HepG2 (cell line): ENCODE measurements at regions not wholly inside any gene's neighbourhood (a gene's known extent, or its start where the extent isn't known, plus 50 kb on each side); places are given as distances from the start of the nearest gene placed in this dataset.

Source experiments
- ATAC-seq: fragments of 200-7000 bp; cut with Tn5 transposase; 3 replicates; pipeline ENCODE4 v1.9.1; 2020; ENCODE audit warnings: mild to moderate bottlenecking, moderate library complexity
- BruUV-seq: library from RNA; stranded (reverse); fragments of 400-500 nt; replicated peaks from 2 replicates; lab custom pipeline; 2021; lab: Mats Ljungman, UMichigan
- CTCF ChIA-PET: fragments of 300-600 bp; formaldehyde crosslinking; extraction: SDS; loops from one replicate; lab custom pipeline; 2021; ENCODE audit warnings: low total read pairs, inconsistent platforms, low intra/inter-chr PET ratio; lab: Yijun Ruan, JAX
- POLR2A ChIA-PET: fragments of 350-600 bp; sonication (Branson Sonifier 250); formaldehyde crosslinking; loops from one replicate; lab custom pipeline; 2020; ENCODE audit warnings: antibody characterized with exemption, inconsistent platforms; lab: Yijun Ruan, JAX
- DNase-seq: peaks from one replicate; pipeline ENCODE4 v3.0.0-alpha.2; 2015; ENCODE audit warnings: low spot score
- FAIRE-seq: peaks from 3 replicates; lab custom pipeline; 2011; peaks lifted over from hg19 to GRCh38; lab: Jason Lieb, UNC
- H2AFZ ChIP-seq: one replicate; pipeline ENCODE4 v1.6.1; 2011; ENCODE audit warnings: low read length, inconsistent platforms
- H3K27ac ChIP-seq: fragments of 300-600 bp; 3 replicates; pipeline ENCODE4 v1.8.0; 2011; ENCODE audit warnings: mixed run types, mild to moderate bottlenecking, mixed read lengths, low read length, inconsistent platforms; ENCODE audit not compliant: insufficient read depth; ENCODE audit errors: extremely low read length
- H3K27me3 ChIP-seq, 2 experiments: fragments of 200-600 bp in 1 of 2; 2 replicates in 1 of 2; 3 replicates in 1 of 2; pipeline versions ENCODE4 v1.6.0 to v1.8.0; 2011; ENCODE audit warnings: low read length in 2 of 2, mild to moderate bottlenecking in 2 of 2, moderate library complexity in 2 of 2, inconsistent platforms in 1 of 2; ENCODE audit not compliant: insufficient read depth in 2 of 2, control insufficient read depth in 1 of 2
- H3K36me3 ChIP-seq, 2 experiments: fragments of 200-600 bp in 1 of 2; replicated peaks in 1 of 2; 2 replicates in 1 of 2; 3 replicates in 1 of 2; pipeline versions ENCODE4 v1.5.1 to v1.8.0; 2011; ENCODE audit warnings: low read length in 2 of 2, inconsistent platforms in 1 of 2; ENCODE audit not compliant: insufficient read depth in 2 of 2, control insufficient read depth in 1 of 2
- H3K4me1 ChIP-seq: 2 replicates; pipeline ENCODE4 v1.5.1; 2012; ENCODE audit warnings: low read length, inconsistent platforms; ENCODE audit not compliant: insufficient read depth
- H3K4me2 ChIP-seq: 2 replicates; pipeline ENCODE4 v1.6.0; 2011; ENCODE audit warnings: low read depth, low read length, inconsistent platforms
- H3K4me3 ChIP-seq, 3 experiments: fragments of 200-600 bp in 1 of 3; sonication (generic), shearing (Covaris generic) in 1 of 3; replicated peaks in 1 of 3; 2 replicates each; pipeline ENCODE4 v1.5.1; 2011 to 2016; ENCODE audit warnings: low read length in 3 of 3, inconsistent platforms in 2 of 3, low read depth in 2 of 3, mild to moderate bottlenecking in 2 of 3, control low read depth in 1 of 3, mixed read lengths in 1 of 3; ENCODE audit not compliant: insufficient read depth in 1 of 3
- H3K79me2 ChIP-seq: one replicate; pipeline ENCODE4 v1.6.1; 2011; ENCODE audit warnings: low read length, inconsistent platforms; ENCODE audit not compliant: insufficient read depth
- H3K9ac ChIP-seq: 2 replicates; pipeline ENCODE4 v1.6.0; 2011; ENCODE audit warnings: mild to moderate bottlenecking, low read depth, low read length, inconsistent platforms; ENCODE audit not compliant: insufficient read depth
- H3K9me3 ChIP-seq: 2 replicates; pipeline ENCODE4 v1.5.1; 2012; ENCODE audit warnings: mild to moderate bottlenecking, low read length
- H4K20me1 ChIP-seq: 2 replicates; pipeline ENCODE4 v1.6.0; 2011; ENCODE audit warnings: inconsistent platforms, mild to moderate bottlenecking, low read length, moderate library complexity; ENCODE audit not compliant: insufficient read depth
- ASH2L ChIP-seq: fragments of 300-600, 200-600 bp; sonication (generic); IDR thresholded peaks from 2 replicates; pipeline ENCODE4 v1.7.0; 2017; ENCODE audit warnings: low read depth, mild to moderate bottlenecking, moderate library complexity, mixed read lengths, low read length; ENCODE audit not compliant: insufficient read length
- HNRNPH1 ChIP-seq: fragments of 200-400 bp; formaldehyde crosslinking; optimal IDR thresholded peaks from 2 replicates; pipeline ENCODE3; 2017; ENCODE audit warnings: mild to moderate bottlenecking, low read depth, low read length
- KDM5A ChIP-seq: fragments of 200-600 bp; sonication (generic); IDR thresholded peaks from 2 replicates; pipeline ENCODE4 v1.7.0; 2018; ENCODE audit warnings: antibody characterized with exemption, mild to moderate bottlenecking, low read length, borderline replicate concordance
- LCORL ChIP-seq, 2 experiments: fragments of 450-650 bp in 1 of 2; sonication (generic) in 1 of 2; formaldehyde crosslinking in 1 of 2; IDR thresholded peaks; 2 replicates each; pipeline versions ENCODE4 v1.5.0 to v1.6.1; 2017 to 2020; ENCODE audit warnings: antibody characterized with exemption in 1 of 2, missing genetic modification reagents in 1 of 2
- PBX3 ChIP-seq: sonication (generic); formaldehyde crosslinking; IDR thresholded peaks from 2 replicates; pipeline ENCODE4 v1.8.1; 2023; ENCODE audit warnings: missing genetic modification reagents, inconsistent platforms, borderline replicate concordance
- TBX3 ChIP-seq: fragments of 450-650 bp; IDR thresholded peaks from 2 replicates; pipeline ENCODE4 v1.6.1; 2017; ENCODE audit warnings: antibody characterized with exemption, mild to moderate bottlenecking, inconsistent platforms, borderline replicate concordance
- TCF7 ChIP-seq: sonication (generic); IDR thresholded peaks from 2 replicates; pipeline ENCODE4 v1.6.1; 2016; ENCODE audit warnings: antibody characterized with exemption, low read depth
- ZNF253 ChIP-seq: sonication (generic); formaldehyde crosslinking; IDR thresholded peaks from 2 replicates; pipeline ENCODE4 v1.8.0; 2022; ENCODE audit warnings: mild to moderate bottlenecking, missing genetic modification reagents, borderline replicate concordance
- ZNF263 ChIP-seq: sonication (generic); formaldehyde crosslinking; IDR thresholded peaks from 2 replicates; pipeline ENCODE4 v1.4.0; 2020; ENCODE audit warnings: missing genetic modification reagents
- ZNF382 ChIP-seq: sonication (generic); formaldehyde crosslinking; IDR thresholded peaks from 2 replicates; pipeline ENCODE4 v1.5.0; 2020; ENCODE audit warnings: missing genetic modification reagents, mild to moderate bottlenecking, borderline replicate concordance
- ZNF766 ChIP-seq: sonication (generic); formaldehyde crosslinking; IDR thresholded peaks from 2 replicates; pipeline ENCODE4 v1.5.0; 2020; ENCODE audit warnings: missing genetic modification reagents, borderline replicate concordance
- WGBS: methylation state at CpG from one replicate; pipeline ENCODE4 v1.1.6; 2017; ENCODE audit warnings: low lambda C conversion rate; 5-methylcytosine and 5-hydroxymethylcytosine counted together
- in situ Hi-C: cut with HindIII; loops from 2 replicates; pipeline ENCODE4 v1.10.0; 2017; ENCODE audit warnings: low pct_unique_long_range_greater_than_20kb; ENCODE audit not compliant: extremely low pct_ligation_motif_present
- intact Hi-C: fragments of 100-400 bp; cut with micrococcal nuclease; formaldehyde crosslinking; loops from one replicate; pipeline ENCODE4 v1.10.0; 2022; ENCODE audit not compliant: unreplicated experiment
- TF ChIP-seq, protein P1 (sequence below): IDR thresholded peaks from 2 replicates; pipeline ENCODE4 v1.6.1; 2016; ENCODE audit warnings: mild to moderate bottlenecking, missing biosample characterization, missing genetic modification reagents
- TF ChIP-seq, protein P2 (sequence below): sonication (generic); formaldehyde crosslinking; IDR thresholded peaks from 2 replicates; pipeline ENCODE4 v1.9.0; 2021; ENCODE audit warnings: missing genetic modification reagents, borderline replicate concordance

GRCh38 chr3:94304954-94305353 lies 242.1 kb downstream of the NSUN3 start (continued):
- TF ChIP-seq PBX3 (CRISPR knock-in tag) (no peak), KDM5A (no peak)

- in situ Hi-C loops (no loop called here), intact Hi-C loops (no loop called here)
- Histone ChIP-seq H3K9ac (0 out of 2 replicates have a peak overlapping the region, but pooled peaks have one; percentile 29), H3K4me2 (peak overlapping the region; percentile 72), H3K4me1 (peaks cover 26% of the 10 kb centered on the region), H3K36me3 (no peaks in the 10 kb centered on the region), H4K20me1 (no peaks in the 10 kb centered on the region), H2AFZ (no peak overlapping the region), H3K79me2 (no peaks in the 10 kb centered on the region), H3K27me3 (no peaks in the 10 kb centered on the region), H3K9me3 (no peaks in the 10 kb centered on the region), H3K27ac (peak overlapping the region; percentile 35), H3K4me3 (peak overlapping the region in 2 of 3 experiments; percentile 6 to 48; a peak in 2 of 6 replicates)
- ChIA-PET CTCF (no interaction called here), POLR2A (no interaction called here)
- ATAC-seq = peak; percentile 83
- WGBS = 7% methylated on average over 15 of the region's 16 CpGs
- DNase-seq = peak; percentile 57
- FAIRE-seq = no peak
- TF ChIP-seq, protein P1, sequence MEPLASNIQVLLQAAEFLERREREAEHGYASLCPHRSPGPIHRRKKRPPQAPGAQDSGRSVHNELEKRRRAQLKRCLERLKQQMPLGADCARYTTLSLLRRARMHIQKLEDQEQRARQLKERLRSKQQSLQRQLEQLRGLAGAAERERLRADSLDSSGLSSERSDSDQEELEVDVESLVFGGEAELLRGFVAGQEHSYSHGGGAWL (CRISPR knock-in tag) = no peak
- TF ChIP-seq ZNF253 (CRISPR knock-in tag) (no peak), ZNF263 (CRISPR knock-in tag) (peak; percentile 42; the same call in 1 of the 2 replicates), TBX3 (0 out of 2 replicates have a peak, but pooled peaks have one; percentile 41), ZNF382 (CRISPR knock-in tag) (no peak), LCORL (IDR thresholded peaks at IDR 0.05) (no peak), LCORL (CRISPR knock-in tag; IDR thresholded peaks at IDR 0.05) (no peak), ZNF766 (CRISPR knock-in tag) (no peak), HNRNPH1 (no peak), ASH2L (peak; percentile 33), TCF7 (peak; percentile 74)
- TF ChIP-seq, protein P2, sequence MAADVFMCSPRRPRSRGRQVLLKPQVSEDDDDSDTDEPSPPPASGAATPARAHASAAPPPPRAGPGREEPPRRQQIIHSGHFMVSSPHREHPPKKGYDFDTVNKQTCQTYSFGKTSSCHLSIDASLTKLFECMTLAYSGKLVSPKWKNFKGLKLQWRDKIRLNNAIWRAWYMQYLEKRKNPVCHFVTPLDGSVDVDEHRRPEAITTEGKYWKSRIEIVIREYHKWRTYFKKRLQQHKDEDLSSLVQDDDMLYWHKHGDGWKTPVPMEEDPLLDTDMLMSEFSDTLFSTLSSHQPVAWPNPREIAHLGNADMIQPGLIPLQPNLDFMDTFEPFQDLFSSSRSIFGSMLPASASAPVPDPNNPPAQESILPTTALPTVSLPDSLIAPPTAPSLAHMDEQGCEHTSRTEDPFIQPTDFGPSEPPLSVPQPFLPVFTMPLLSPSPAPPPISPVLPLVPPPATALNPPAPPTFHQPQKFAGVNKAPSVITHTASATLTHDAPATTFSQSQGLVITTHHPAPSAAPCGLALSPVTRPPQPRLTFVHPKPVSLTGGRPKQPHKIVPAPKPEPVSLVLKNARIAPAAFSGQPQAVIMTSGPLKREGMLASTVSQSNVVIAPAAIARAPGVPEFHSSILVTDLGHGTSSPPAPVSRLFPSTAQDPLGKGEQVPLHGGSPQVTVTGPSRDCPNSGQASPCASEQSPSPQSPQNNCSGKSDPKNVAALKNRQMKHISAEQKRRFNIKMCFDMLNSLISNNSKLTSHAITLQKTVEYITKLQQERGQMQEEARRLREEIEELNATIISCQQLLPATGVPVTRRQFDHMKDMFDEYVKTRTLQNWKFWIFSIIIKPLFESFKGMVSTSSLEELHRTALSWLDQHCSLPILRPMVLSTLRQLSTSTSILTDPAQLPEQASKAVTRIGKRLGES = no peak
- BruUV-seq = no TSS peak
Observed at GRCh38 chr3:94305835-94306611, 243.2 kb downstream of the NSUN3 start.
